Smooth muscle cell (in vitro differentiated cells): ENCODE measurements at regions not wholly inside any gene's neighbourhood (a gene's known extent, or its start where the extent isn't known, plus 50 kb on each side); places are given as distances from the start of the nearest gene placed in this dataset.

Experiments
- DNase-seq: peaks from one replicate; lab custom pipeline; 2025; ENCODE audit not compliant: unreplicated experiment; lab: John Stamatoyannopoulos, UW
- H2AFZ ChIP-seq: fragments of 200-600 bp; sonication (generic); 2 replicates; pipeline ENCODE4 v1.6.0; 2016; ENCODE audit warnings: antibody characterized with exemption, low read depth, mild to moderate bottlenecking
- H3F3A ChIP-seq: fragments of 200-600 bp; sonication (generic); 2 replicates; pipeline ENCODE4 v1.6.0; 2017; ENCODE audit warnings: antibody characterized with exemption, low read depth
- H3K27ac ChIP-seq: fragments of 200-600 bp; sonication (generic); 2 replicates; pipeline ENCODE4 v1.5.1; 2016; ENCODE audit warnings: low read depth, mild to moderate bottlenecking
- H3K27me3 ChIP-seq: fragments of 200-600 bp; sonication (generic); 2 replicates; pipeline ENCODE4 v1.6.1; 2016; ENCODE audit warnings: low read depth, mild to moderate bottlenecking
- H3K36me3 ChIP-seq: fragments of 200-600 bp; sonication (generic); 2 replicates; pipeline ENCODE4 v1.5.1; 2016; ENCODE audit warnings: low read depth
- H3K4me1 ChIP-seq: fragments of 200-600 bp; sonication (generic); 2 replicates; pipeline ENCODE4 v1.5.1; 2016; ENCODE audit warnings: low read depth
- H3K4me2 ChIP-seq: fragments of 200-600 bp; sonication (generic); 2 replicates; pipeline ENCODE4 v1.6.0; 2016; ENCODE audit warnings: mild to moderate bottlenecking
- H3K4me3 ChIP-seq: fragments of 200-600 bp; sonication (generic); 2 replicates; pipeline ENCODE4 v1.5.1; 2016; ENCODE audit warnings: mild to moderate bottlenecking
- H3K79me2 ChIP-seq: fragments of 200-600 bp; sonication (generic); 2 replicates; pipeline ENCODE4 v1.6.0; 2016; ENCODE audit warnings: low read depth, mild to moderate bottlenecking
- H3K9ac ChIP-seq: fragments of 200-600 bp; sonication (generic); 2 replicates; pipeline ENCODE4 v1.6.0; 2016; ENCODE audit warnings: low read depth
- H3K9me3 ChIP-seq: fragments of 200-600 bp; sonication (generic); replicated peaks from 2 replicates; pipeline ENCODE4 v1.5.1; 2016; ENCODE audit warnings: low read depth
- H4K20me1 ChIP-seq: fragments of 200-600 bp; sonication (generic); 2 replicates; pipeline ENCODE4 v1.6.0; 2016; ENCODE audit warnings: low read depth
- CTCF ChIP-seq: fragments of 200-600 bp; sonication (generic); IDR thresholded peaks from 2 replicates; pipeline ENCODE4 v1.5.1; 2017; ENCODE audit warnings: borderline replicate concordance, mild to moderate bottlenecking, antibody characterized with exemption; ENCODE audit not compliant: insufficient read depth, poor library complexity, severe bottlenecking
- WGBS: methylation state at CpG from one replicate; pipeline ENCODE4 v1.1.7; 2016; ENCODE audit warnings: low lambda C conversion rate; 5-methylcytosine and 5-hydroxymethylcytosine counted together

DNA sequence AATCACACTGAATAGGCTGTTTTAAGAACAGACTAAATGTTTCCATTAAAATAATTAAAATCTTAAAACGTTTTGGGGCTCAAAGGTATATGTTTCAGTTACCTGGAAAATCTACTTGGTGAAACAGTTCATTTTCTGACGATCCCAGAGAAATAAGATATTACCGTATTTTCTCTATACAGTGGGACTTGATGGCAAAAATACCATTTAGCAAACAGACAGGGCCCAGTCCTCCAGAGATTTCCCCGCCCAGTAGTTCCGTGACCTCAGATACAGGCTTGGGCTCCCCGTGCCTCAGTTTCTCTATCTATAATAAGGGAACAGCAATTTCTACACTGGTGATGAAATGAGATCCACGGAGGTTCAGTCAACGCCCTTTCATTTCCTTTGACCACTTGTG lies 304.4 kb downstream of the VRK1 start:
- no peaks in the 10 kb centered on the region for H4K20me1 ChIP-seq
- H3K9me3 ChIP-seq: no peaks in the 10 kb centered on the region
- no peaks in the 10 kb centered on the region for H3K36me3 ChIP-seq
- H3K9ac ChIP-seq: no peak overlapping the region
- H3K4me2 ChIP-seq: no peak overlapping the region
- no peaks in the 10 kb centered on the region for H3K79me2 ChIP-seq
- no peak overlapping the region for H3K27ac ChIP-seq
- WGBS: 75% methylated on average over 8 of the region's 8 CpGs
- no peak for TF ChIP-seq CTCF
- peaks cover 19% of the 10 kb centered on the region for H3K27me3 ChIP-seq
- H3F3A ChIP-seq: no peaks in the 10 kb centered on the region
- H3K4me3 ChIP-seq: no peak overlapping the region
- no peak overlapping the region for H2AFZ ChIP-seq
- H3K4me1 ChIP-seq: no peaks in the 10 kb centered on the region
- DNase-seq: no peak

DNA sequence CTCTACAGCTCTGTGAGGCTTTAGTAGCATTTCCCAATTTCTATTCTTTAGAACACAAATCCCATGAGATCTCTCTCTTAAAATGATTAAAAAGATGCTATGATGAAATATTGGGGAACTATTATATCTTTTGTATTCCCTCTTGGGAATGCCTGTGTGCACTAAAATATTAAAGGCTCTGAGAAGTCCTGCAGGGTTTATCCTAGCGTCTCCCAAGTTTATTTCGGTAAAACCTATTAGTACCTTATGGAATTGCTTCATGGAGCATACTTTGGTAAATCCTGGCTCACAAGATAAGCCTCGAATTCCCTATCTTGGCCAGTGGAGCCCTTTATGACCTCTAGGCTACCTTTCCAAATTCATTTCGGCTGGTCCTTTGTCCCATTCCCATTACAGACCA lies 306.8 kb downstream of the VRK1 start:
- DNase-seq: no peak
- 92% methylated on average over 4 of the region's 4 CpGs for WGBS
- Histone ChIP-seq H3F3A (no peaks in the 10 kb centered on the region), H3K9me3 (no peaks in the 10 kb centered on the region), H3K27ac (no peak overlapping the region), H3K4me3 (no peak overlapping the region), H3K9ac (no peak overlapping the region), H3K4me1 (no peaks in the 10 kb centered on the region), H3K36me3 (no peaks in the 10 kb centered on the region), H4K20me1 (no peaks in the 10 kb centered on the region), H3K79me2 (no peaks in the 10 kb centered on the region), H3K4me2 (no peak overlapping the region), H3K27me3 (peaks cover 7% of the 10 kb centered on the region), H2AFZ (no peak overlapping the region)
- no peak for TF ChIP-seq CTCF

GRCh38 chr14:97106166-97106565 lies 309.0 kb downstream of the VRK1 start:
- no peak overlapping the region for H3K9ac ChIP-seq
- no peak overlapping the region for H3K4me3 ChIP-seq
- H4K20me1 ChIP-seq: no peaks in the 10 kb centered on the region
- no peak overlapping the region for H3K4me2 ChIP-seq
- peaks cover 7% of the 10 kb centered on the region for H3K27me3 ChIP-seq
- DNase-seq: no peak
- 91% methylated on average over 5 of the region's 5 CpGs for WGBS
- no peak overlapping the region for H2AFZ ChIP-seq
- no peaks in the 10 kb centered on the region for H3K9me3 ChIP-seq
- H3F3A ChIP-seq: no peaks in the 10 kb centered on the region
- no peaks in the 10 kb centered on the region for H3K36me3 ChIP-seq
- no peak for TF ChIP-seq CTCF
- no peaks in the 10 kb centered on the region for H3K4me1 ChIP-seq
- H3K79me2 ChIP-seq: no peaks in the 10 kb centered on the region
- H3K27ac ChIP-seq: no peak overlapping the region

DNA sequence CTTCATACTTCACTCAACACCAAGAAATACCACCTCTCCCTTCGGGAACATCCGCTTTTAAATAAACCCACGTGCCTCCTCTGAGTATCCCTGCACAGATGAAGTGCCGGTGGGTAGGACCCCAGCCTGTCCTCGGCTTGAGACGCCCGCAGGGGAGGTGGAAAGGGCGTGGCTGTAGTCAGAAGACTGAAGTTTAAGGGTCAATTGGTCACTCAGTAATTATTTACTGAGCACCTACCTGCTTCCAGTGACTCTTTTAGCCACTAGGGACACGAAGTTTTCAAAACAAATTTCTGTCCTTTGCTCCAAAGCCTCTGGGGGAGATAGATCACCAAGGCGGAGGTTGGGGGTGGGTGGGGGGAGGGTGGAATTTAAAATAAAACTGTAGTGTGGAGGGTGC lies 309.4 kb downstream of the VRK1 start:
- Histone ChIP-seq H3K4me2 (no peak overlapping the region), H3K36me3 (no peaks in the 10 kb centered on the region), H3K9ac (no peak overlapping the region), H3K4me1 (no peaks in the 10 kb centered on the region), H3F3A (no peaks in the 10 kb centered on the region), H3K27me3 (peaks cover 7% of the 10 kb centered on the region), H3K9me3 (no peaks in the 10 kb centered on the region), H3K79me2 (no peaks in the 10 kb centered on the region), H4K20me1 (no peaks in the 10 kb centered on the region), H3K27ac (no peak overlapping the region), H3K4me3 (no peak overlapping the region), H2AFZ (no peak overlapping the region)
- no peak for TF ChIP-seq CTCF
- no peak for DNase-seq
- WGBS: 87% methylated on average over 10 of the region's 10 CpGs
